ENCODE measurements at regions not wholly inside any gene's neighbourhood (a gene's known extent, or its start where the extent isn't known, plus 50 kb on each side); places are given as distances from the start of the nearest gene placed in this dataset.

DNA sequence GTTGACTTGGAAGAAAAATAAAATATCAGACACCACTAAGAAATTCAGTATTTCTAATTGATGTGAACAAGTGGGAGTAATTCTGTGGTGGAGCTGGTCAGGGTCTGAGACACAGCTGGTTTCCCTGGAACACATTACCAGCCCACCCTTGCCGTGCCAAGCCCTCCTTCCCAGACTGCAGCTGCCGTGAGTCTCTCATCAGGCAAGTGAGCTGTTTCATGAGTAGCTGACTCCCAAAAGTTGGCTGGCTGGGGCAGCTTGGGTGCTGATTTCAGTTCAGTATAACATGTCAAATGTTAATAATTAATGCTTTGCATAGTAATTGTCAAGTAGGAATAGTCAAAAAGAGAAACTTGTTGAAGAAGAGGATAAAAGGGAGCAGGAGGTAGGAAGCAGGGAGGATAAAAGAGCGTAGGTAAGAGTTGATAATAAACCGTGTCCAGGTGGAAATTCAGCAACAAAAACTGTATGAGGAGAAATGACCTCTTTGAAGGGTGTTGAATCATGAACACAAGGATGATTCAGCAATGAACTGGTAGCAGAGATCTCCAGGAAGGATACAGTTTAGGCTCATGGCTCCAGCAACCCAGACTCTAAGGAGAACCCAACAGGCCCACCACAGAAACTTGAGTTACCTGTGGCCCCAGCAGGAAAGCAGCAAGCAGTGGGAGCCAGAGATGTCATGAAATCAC lies 110.9 kb upstream of the SSTR4 start (continued):
- TF ChIP-seq CEBPB (tag; IDR thresholded peaks at IDR 0.05): no peak
- peak; percentile 62; the same call in 1 of the 2 replicates for TF ChIP-seq MAFF (IDR thresholded peaks at IDR 0.05; ENCODE audit: low read length)
- TF ChIP-seq NUFIP1 (IDR thresholded peaks at IDR 0.05; ENCODE audit: partially characterized antibody): peak; percentile 17
- no peak for TF ChIP-seq STAT5B (CRISPR knock-in tag; IDR thresholded peaks at IDR 0.05)
- no peak for TF ChIP-seq RBFOX2 (IDR thresholded peaks at IDR 0.05; ENCODE audit: low read depth, low read length)
- TF ChIP-seq, protein P1, sequence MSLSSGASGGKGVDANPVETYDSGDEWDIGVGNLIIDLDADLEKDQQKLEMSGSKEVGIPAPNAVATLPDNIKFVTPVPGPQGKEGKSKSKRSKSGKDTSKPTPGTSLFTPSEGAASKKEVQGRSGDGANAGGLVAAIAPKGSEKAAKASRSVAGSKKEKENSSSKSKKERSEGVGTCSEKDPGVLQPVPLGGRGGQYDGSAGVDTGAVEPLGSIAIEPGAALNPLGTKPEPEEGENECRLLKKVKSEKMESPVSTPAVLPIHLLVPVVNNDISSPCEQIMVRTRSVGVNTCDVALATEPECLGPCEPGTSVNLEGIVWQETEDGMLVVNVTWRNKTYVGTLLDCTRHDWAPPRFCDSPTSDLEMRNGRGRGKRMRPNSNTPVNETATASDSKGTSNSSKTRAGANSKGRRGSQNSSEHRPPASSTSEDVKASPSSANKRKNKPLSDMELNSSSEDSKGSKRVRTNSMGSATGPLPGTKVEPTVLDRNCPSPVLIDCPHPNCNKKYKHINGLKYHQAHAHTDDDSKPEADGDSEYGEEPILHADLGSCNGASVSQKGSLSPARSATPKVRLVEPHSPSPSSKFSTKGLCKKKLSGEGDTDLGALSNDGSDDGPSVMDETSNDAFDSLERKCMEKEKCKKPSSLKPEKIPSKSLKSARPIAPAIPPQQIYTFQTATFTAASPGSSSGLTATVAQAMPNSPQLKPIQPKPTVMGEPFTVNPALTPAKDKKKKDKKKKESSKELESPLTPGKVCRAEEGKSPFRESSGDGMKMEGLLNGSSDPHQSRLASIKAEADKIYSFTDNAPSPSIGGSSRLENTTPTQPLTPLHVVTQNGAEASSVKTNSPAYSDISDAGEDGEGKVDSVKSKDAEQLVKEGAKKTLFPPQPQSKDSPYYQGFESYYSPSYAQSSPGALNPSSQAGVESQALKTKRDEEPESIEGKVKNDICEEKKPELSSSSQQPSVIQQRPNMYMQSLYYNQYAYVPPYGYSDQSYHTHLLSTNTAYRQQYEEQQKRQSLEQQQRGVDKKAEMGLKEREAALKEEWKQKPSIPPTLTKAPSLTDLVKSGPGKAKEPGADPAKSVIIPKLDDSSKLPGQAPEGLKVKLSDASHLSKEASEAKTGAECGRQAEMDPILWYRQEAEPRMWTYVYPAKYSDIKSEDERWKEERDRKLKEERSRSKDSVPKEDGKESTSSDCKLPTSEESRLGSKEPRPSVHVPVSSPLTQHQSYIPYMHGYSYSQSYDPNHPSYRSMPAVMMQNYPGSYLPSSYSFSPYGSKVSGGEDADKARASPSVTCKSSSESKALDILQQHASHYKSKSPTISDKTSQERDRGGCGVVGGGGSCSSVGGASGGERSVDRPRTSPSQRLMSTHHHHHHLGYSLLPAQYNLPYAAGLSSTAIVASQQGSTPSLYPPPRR (CRISPR knock-in tag; IDR thresholded peaks at IDR 0.05; ENCODE audit: borderline replicate concordance): no peak
- peak; percentile 18 for TF ChIP-seq MEIS2 (IDR thresholded peaks at IDR 0.05; ENCODE audit: partially characterized antibody)
- no peak for TF ChIP-seq ESRRB (CRISPR knock-in tag; IDR thresholded peaks at IDR 0.05; ENCODE audit: borderline replicate concordance)
- TF ChIP-seq, protein P2, sequence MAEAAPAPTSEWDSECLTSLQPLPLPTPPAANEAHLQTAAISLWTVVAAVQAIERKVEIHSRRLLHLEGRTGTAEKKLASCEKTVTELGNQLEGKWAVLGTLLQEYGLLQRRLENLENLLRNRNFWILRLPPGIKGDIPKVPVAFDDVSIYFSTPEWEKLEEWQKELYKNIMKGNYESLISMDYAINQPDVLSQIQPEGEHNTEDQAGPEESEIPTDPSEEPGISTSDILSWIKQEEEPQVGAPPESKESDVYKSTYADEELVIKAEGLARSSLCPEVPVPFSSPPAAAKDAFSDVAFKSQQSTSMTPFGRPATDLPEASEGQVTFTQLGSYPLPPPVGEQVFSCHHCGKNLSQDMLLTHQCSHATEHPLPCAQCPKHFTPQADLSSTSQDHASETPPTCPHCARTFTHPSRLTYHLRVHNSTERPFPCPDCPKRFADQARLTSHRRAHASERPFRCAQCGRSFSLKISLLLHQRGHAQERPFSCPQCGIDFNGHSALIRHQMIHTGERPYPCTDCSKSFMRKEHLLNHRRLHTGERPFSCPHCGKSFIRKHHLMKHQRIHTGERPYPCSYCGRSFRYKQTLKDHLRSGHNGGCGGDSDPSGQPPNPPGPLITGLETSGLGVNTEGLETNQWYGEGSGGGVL (CRISPR knock-in tag; IDR thresholded peaks at IDR 0.05): no peak
- TF ChIP-seq TGIF2 (CRISPR knock-in tag; IDR thresholded peaks at IDR 0.05): no peak
- no peak for TF ChIP-seq NFRKB (IDR thresholded peaks at IDR 0.05; ENCODE audit: low read depth)
- TF ChIP-seq, protein P3, sequence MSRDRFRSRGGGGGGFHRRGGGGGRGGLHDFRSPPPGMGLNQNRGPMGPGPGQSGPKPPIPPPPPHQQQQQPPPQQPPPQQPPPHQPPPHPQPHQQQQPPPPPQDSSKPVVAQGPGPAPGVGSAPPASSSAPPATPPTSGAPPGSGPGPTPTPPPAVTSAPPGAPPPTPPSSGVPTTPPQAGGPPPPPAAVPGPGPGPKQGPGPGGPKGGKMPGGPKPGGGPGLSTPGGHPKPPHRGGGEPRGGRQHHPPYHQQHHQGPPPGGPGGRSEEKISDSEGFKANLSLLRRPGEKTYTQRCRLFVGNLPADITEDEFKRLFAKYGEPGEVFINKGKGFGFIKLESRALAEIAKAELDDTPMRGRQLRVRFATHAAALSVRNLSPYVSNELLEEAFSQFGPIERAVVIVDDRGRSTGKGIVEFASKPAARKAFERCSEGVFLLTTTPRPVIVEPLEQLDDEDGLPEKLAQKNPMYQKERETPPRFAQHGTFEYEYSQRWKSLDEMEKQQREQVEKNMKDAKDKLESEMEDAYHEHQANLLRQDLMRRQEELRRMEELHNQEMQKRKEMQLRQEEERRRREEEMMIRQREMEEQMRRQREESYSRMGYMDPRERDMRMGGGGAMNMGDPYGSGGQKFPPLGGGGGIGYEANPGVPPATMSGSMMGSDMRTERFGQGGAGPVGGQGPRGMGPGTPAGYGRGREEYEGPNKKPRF (IDR thresholded peaks at IDR 0.05; ENCODE audit: low read depth, low read length): no peak
- TF ChIP-seq, protein P4, sequence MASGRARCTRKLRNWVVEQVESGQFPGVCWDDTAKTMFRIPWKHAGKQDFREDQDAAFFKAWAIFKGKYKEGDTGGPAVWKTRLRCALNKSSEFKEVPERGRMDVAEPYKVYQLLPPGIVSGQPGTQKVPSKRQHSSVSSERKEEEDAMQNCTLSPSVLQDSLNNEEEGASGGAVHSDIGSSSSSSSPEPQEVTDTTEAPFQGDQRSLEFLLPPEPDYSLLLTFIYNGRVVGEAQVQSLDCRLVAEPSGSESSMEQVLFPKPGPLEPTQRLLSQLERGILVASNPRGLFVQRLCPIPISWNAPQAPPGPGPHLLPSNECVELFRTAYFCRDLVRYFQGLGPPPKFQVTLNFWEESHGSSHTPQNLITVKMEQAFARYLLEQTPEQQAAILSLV (tag; IDR thresholded peaks at IDR 0.05): no peak
- no peak for TF ChIP-seq RBM17 (IDR thresholded peaks at IDR 0.05; ENCODE audit: borderline replicate concordance, low read depth, low read length)
- TF ChIP-seq, protein P5, sequence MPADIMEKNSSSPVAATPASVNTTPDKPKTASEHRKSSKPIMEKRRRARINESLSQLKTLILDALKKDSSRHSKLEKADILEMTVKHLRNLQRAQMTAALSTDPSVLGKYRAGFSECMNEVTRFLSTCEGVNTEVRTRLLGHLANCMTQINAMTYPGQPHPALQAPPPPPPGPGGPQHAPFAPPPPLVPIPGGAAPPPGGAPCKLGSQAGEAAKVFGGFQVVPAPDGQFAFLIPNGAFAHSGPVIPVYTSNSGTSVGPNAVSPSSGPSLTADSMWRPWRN (IDR thresholded peaks at IDR 0.05; ENCODE audit: low read depth): no peak
- no peak for TF ChIP-seq NONO (IDR thresholded peaks at IDR 0.05; ENCODE audit: low read depth in 2 of 2, low read length in 1 of 2)
- TF ChIP-seq SMAD1 (IDR thresholded peaks at IDR 0.05; ENCODE audit: low read depth, low read length, partially characterized antibody): no peak
- no peak for TF ChIP-seq LARP7 (IDR thresholded peaks at IDR 0.05)

Measured in K562 (cell line).